Panc1 (cell line): ENCODE measurements at regions not wholly inside any gene's neighbourhood (a gene's known extent, or its start where the extent isn't known, plus 50 kb on each side); places are given as distances from the start of the nearest gene placed in this dataset.

Source experiments
- POLR2AphosphoS5 ChIP-seq: IDR thresholded peaks from 2 replicates; pipeline ENCODE4 v1.6.1; 2012; ENCODE audit warnings: mild to moderate bottlenecking, low read depth, low read length, moderate library complexity
- REST ChIP-seq, 2 experiments: IDR thresholded peaks; 2 replicates each; pipeline ENCODE4 v1.6.1; 2011 to 2012; ENCODE audit warnings: low read depth in 2 of 2, control low read depth in 1 of 2, low read length in 1 of 2, mild to moderate bottlenecking in 1 of 2, moderate library complexity in 1 of 2; ENCODE audit not compliant: insufficient read depth in 1 of 2
- TF ChIP-seq, protein P1 (sequence below): fragments of 450-650 bp; IDR thresholded peaks from 2 replicates; pipeline ENCODE4 v1.5.1; 2017; ENCODE audit warnings: mild to moderate bottlenecking

DNA sequence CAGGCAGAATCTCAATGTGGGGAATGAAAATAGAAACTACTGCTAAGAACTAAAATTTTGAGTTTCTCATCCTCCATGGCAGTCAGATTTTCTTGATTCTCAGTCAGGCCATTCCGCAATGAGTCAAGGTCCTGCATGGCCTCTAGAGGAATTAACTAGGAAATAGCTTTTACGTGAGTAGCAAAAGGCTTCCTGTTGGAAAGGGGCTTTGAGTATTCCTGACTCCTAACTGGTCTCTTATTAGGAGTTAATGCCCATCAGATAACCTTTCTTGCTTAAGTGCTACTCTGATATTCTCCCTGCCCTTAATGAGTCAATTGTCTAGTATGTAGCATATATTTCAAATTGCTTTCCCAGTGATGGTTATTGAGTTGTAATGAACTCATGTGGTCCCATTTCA lies 65.7 kb upstream of the ARHGAP24 start:
- TF ChIP-seq REST (IDR thresholded peaks at IDR 0.05; ENCODE audit: insufficient read depth in 1 of 2, low read depth in 2 of 2, low read length in 1 of 2): no peak
- TF ChIP-seq POLR2AphosphoS5: no peak
- TF ChIP-seq, protein P1, sequence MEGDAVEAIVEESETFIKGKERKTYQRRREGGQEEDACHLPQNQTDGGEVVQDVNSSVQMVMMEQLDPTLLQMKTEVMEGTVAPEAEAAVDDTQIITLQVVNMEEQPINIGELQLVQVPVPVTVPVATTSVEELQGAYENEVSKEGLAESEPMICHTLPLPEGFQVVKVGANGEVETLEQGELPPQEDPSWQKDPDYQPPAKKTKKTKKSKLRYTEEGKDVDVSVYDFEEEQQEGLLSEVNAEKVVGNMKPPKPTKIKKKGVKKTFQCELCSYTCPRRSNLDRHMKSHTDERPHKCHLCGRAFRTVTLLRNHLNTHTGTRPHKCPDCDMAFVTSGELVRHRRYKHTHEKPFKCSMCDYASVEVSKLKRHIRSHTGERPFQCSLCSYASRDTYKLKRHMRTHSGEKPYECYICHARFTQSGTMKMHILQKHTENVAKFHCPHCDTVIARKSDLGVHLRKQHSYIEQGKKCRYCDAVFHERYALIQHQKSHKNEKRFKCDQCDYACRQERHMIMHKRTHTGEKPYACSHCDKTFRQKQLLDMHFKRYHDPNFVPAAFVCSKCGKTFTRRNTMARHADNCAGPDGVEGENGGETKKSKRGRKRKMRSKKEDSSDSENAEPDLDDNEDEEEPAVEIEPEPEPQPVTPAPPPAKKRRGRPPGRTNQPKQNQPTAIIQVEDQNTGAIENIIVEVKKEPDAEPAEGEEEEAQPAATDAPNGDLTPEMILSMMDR: no peak
